ENCODE measurements at regions not wholly inside any gene's neighbourhood (a gene's known extent, or its start where the extent isn't known, plus 50 kb on each side); places are given as distances from the start of the nearest gene placed in this dataset.

DNA sequence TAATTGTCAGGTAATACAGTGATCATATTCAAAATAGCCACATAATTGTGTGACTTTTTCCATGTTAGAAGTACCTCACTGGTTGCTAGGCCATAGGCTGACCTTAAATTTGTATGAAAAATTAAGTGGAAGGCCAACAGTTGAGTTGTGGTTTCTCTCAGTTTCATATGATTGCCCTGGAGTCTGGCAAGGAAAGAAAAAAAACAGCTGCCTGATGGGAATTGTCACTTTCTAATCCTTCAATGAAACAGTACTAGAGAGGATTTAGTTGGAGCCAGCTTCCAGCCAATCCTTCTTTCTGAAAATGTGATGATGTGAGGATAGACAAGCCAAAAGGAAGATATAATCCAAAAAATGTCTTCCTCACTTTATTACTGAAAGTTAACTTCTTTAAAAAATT lies 113.6 kb downstream of the ALX1 start:
- Histone ChIP-seq H3K9me3 (ENCODE audit: control insufficient read depth, insufficient read depth, low read depth, low read length) (no peaks in the 10 kb centered on the region), H3K4me2 (ENCODE audit: extremely low read depth, insufficient read depth, low read length) (no peak overlapping the region), H3K27ac (ENCODE audit: insufficient read depth, low read length) (no peak overlapping the region), H3K4me3 (replicated peaks in 1 of 4; ENCODE audit: control extremely low read depth in 1 of 4, insufficient read depth in 1 of 4, low read depth in 3 of 4, low read length in 4 of 4) (no peak overlapping the region), H2AFZ (ENCODE audit: low read length) (no peak overlapping the region), H3K9ac (ENCODE audit: insufficient read depth, low read length) (no peak overlapping the region), H3K36me3 (ENCODE audit: control insufficient read depth, insufficient read depth, low read length) (no peaks in the 10 kb centered on the region), H3K79me2 (ENCODE audit: control insufficient read depth, insufficient read depth, low read length) (no peaks in the 10 kb centered on the region), H3K4me1 (ENCODE audit: control insufficient read depth, extremely low read depth, insufficient read depth, low read length) (no peaks in the 10 kb centered on the region), H4K20me1 (ENCODE audit: control insufficient read depth, extremely low read depth, insufficient read depth, low read length) (no peaks in the 10 kb centered on the region), H3K27me3 (ENCODE audit: control insufficient read depth, insufficient read depth, low read length) (no peaks in the 10 kb centered on the region)
- TF ChIP-seq, protein P1, sequence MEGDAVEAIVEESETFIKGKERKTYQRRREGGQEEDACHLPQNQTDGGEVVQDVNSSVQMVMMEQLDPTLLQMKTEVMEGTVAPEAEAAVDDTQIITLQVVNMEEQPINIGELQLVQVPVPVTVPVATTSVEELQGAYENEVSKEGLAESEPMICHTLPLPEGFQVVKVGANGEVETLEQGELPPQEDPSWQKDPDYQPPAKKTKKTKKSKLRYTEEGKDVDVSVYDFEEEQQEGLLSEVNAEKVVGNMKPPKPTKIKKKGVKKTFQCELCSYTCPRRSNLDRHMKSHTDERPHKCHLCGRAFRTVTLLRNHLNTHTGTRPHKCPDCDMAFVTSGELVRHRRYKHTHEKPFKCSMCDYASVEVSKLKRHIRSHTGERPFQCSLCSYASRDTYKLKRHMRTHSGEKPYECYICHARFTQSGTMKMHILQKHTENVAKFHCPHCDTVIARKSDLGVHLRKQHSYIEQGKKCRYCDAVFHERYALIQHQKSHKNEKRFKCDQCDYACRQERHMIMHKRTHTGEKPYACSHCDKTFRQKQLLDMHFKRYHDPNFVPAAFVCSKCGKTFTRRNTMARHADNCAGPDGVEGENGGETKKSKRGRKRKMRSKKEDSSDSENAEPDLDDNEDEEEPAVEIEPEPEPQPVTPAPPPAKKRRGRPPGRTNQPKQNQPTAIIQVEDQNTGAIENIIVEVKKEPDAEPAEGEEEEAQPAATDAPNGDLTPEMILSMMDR (conservative IDR thresholded peaks at IDR 0.05 in 1 of 2, IDR thresholded peaks at IDR 0.05 in 1 of 2; ENCODE audit: low read depth in 1 of 2, low read length in 2 of 2), result no peak
- TF ChIP-seq EZH2 (IDR thresholded peaks at IDR 0.05; ENCODE audit: low read length, missing control alignments), result no peak
- DNase-seq (ENCODE audit: low read depth in 2 of 2), result no peak

DNA sequence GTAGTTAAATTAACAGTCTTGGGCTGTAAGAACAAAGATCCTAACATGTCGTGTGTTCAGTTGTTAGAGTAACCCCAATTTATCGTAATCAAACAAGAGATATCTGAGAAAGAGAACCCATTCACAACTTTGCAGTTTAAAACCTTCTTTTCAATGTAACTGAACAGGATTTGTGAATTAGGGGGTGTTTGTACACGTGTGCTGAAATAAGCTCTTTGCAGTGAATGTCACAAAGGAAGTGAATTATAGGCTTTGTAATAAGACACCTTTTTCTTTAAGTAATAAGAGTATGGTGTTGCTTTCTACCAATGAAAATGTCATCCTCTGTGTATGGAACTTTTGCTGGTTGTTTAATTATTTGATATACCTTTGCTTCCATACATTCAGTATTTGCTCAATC lies 114.0 kb downstream of the ALX1 start:
- no peak overlapping the region for H3K4me3 ChIP-seq (replicated peaks in 1 of 4; ENCODE audit: control extremely low read depth in 1 of 4, insufficient read depth in 1 of 4, low read depth in 3 of 4, low read length in 4 of 4)
- no peaks in the 10 kb centered on the region for H3K4me1 ChIP-seq (ENCODE audit: control insufficient read depth, extremely low read depth, insufficient read depth, low read length)
- no peak overlapping the region for H3K4me2 ChIP-seq (ENCODE audit: extremely low read depth, insufficient read depth, low read length)
- H3K79me2 ChIP-seq (ENCODE audit: control insufficient read depth, insufficient read depth, low read length), result no peaks in the 10 kb centered on the region
- no peak for TF ChIP-seq EZH2 (IDR thresholded peaks at IDR 0.05; ENCODE audit: low read length, missing control alignments)
- TF ChIP-seq, protein P1 (conservative IDR thresholded peaks at IDR 0.05 in 1 of 2, IDR thresholded peaks at IDR 0.05 in 1 of 2; ENCODE audit: low read depth in 1 of 2, low read length in 2 of 2), result no peak
- no peak overlapping the region for H2AFZ ChIP-seq (ENCODE audit: low read length)
- no peaks in the 10 kb centered on the region for H3K27me3 ChIP-seq (ENCODE audit: control insufficient read depth, insufficient read depth, low read length)
- H3K9ac ChIP-seq (ENCODE audit: insufficient read depth, low read length), result no peak overlapping the region
- no peak for DNase-seq (ENCODE audit: low read depth in 2 of 2)
- H3K36me3 ChIP-seq (ENCODE audit: control insufficient read depth, insufficient read depth, low read length), result no peaks in the 10 kb centered on the region
- no peaks in the 10 kb centered on the region for H4K20me1 ChIP-seq (ENCODE audit: control insufficient read depth, extremely low read depth, insufficient read depth, low read length)
- H3K9me3 ChIP-seq (ENCODE audit: control insufficient read depth, insufficient read depth, low read depth, low read length), result no peaks in the 10 kb centered on the region
- H3K27ac ChIP-seq (ENCODE audit: insufficient read depth, low read length), result no peak overlapping the region

DNA sequence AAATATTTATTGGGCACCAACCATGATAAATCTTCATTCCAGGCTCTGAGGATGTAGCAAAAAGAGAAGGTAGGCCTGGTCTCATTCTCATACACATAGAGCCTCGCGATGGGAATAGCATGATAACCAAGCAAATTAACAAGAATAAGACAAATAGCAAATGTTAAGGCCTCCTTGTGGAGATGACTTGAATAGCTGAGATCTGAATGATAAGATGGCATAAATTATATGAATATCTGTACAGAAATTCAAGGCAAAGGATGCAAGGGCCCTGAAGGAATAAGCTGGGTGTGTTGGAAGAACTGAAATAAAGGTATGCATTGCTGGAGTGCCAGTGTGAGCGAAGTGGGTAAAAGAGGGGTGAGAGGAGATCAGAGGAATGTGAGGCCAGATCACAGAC lies 114.8 kb downstream of the ALX1 start:
- no peak for DNase-seq (ENCODE audit: low read depth in 2 of 2)

More for the DNA sequence above, 114.8 kb downstream of the ALX1 start:
- H3K27ac ChIP-seq (ENCODE audit: insufficient read depth, low read length), result no peak overlapping the region
- no peaks in the 10 kb centered on the region for H3K79me2 ChIP-seq (ENCODE audit: control insufficient read depth, insufficient read depth, low read length)
- TF ChIP-seq, protein P1 (conservative IDR thresholded peaks at IDR 0.05 in 1 of 2, IDR thresholded peaks at IDR 0.05 in 1 of 2; ENCODE audit: low read depth in 1 of 2, low read length in 2 of 2), result no peak
- no peak for TF ChIP-seq EZH2 (IDR thresholded peaks at IDR 0.05; ENCODE audit: low read length, missing control alignments)
- no peak overlapping the region for H3K4me2 ChIP-seq (ENCODE audit: extremely low read depth, insufficient read depth, low read length)
- no peak overlapping the region for H2AFZ ChIP-seq (ENCODE audit: low read length)
- H4K20me1 ChIP-seq (ENCODE audit: control insufficient read depth, extremely low read depth, insufficient read depth, low read length), result no peaks in the 10 kb centered on the region
- no peaks in the 10 kb centered on the region for H3K36me3 ChIP-seq (ENCODE audit: control insufficient read depth, insufficient read depth, low read length)
- H3K9me3 ChIP-seq (ENCODE audit: control insufficient read depth, insufficient read depth, low read depth, low read length), result no peaks in the 10 kb centered on the region
- no peaks in the 10 kb centered on the region for H3K27me3 ChIP-seq (ENCODE audit: control insufficient read depth, insufficient read depth, low read length)
- H3K4me3 ChIP-seq (replicated peaks in 1 of 4; ENCODE audit: control extremely low read depth in 1 of 4, insufficient read depth in 1 of 4, low read depth in 3 of 4, low read length in 4 of 4), result no peak overlapping the region
- no peak overlapping the region for H3K9ac ChIP-seq (ENCODE audit: insufficient read depth, low read length)
- H3K4me1 ChIP-seq (ENCODE audit: control insufficient read depth, extremely low read depth, insufficient read depth, low read length), result no peaks in the 10 kb centered on the region
